ENCODE measurements at regions not wholly inside any gene's neighbourhood (a gene's known extent, or its start where the extent isn't known, plus 50 kb on each side); places are given as distances from the start of the nearest gene placed in this dataset.
"Not testable (repeated sequence)": the region's sequence is repeated elsewhere in the genome, so short reads cannot be mapped to it uniquely, and the experiment has no call there.

- no peak for DNase-seq (ENCODE audit: extremely low read depth, low read depth)
Measured at GRCh38 chr10:56298941-56299340, 62.1 kb downstream of the ZWINT start.

GRCh38 chr10:56296618-56297017 is 64.4 kb downstream of the ZWINT start:
- no peak for DNase-seq (ENCODE audit: extremely low read depth, low read depth)

- DNase-seq (ENCODE audit: extremely low read depth, low read depth), result no peak
Measured at GRCh38 chr10:56288403-56288802, 72.7 kb downstream of the ZWINT start.

- no peak for DNase-seq (ENCODE audit: extremely low read depth, low read depth)
Measured at GRCh38 chr10:56286096-56286495, 75.0 kb downstream of the ZWINT start.

- no peak for DNase-seq (ENCODE audit: extremely low read depth, low read depth)
Measured at GRCh38 chr10:56279270-56279669, 81.8 kb downstream of the ZWINT start.

GRCh38 chr10:56269181-56269580 is 91.9 kb downstream of the ZWINT start:
- no peak for DNase-seq (ENCODE audit: extremely low read depth, low read depth)

- no peak for DNase-seq (ENCODE audit: extremely low read depth, low read depth)
Measured at GRCh38 chr10:56266120-56266519, 94.9 kb downstream of the ZWINT start.

- no peak for DNase-seq (ENCODE audit: extremely low read depth, low read depth)
Measured at GRCh38 chr10:56258991-56259390, 102.1 kb downstream of the ZWINT start.

GRCh38 chr10:56258378-56258777 is 102.7 kb downstream of the ZWINT start:
- no peak for DNase-seq (ENCODE audit: extremely low read depth, low read depth)

- no peak for DNase-seq (ENCODE audit: extremely low read depth, low read depth)
Measured at GRCh38 chr10:56255298-56255697, 105.8 kb downstream of the ZWINT start.

GRCh38 chr10:56240471-56240870 is 120.6 kb downstream of the ZWINT start:
- DNase-seq (ENCODE audit: extremely low read depth, low read depth), result peak; percentile 23

GRCh38 chr10:56231436-56231835 is 129.6 kb downstream of the ZWINT start:
- peak; percentile 68 for DNase-seq (ENCODE audit: extremely low read depth, low read depth)

- no peak for DNase-seq (ENCODE audit: extremely low read depth, low read depth)
Measured at GRCh38 chr10:56222237-56222636, 138.8 kb downstream of the ZWINT start.

- DNase-seq (ENCODE audit: extremely low read depth, low read depth), result no peak
Measured at GRCh38 chr10:56212951-56213350, 148.1 kb downstream of the ZWINT start.

GRCh38 chr10:56181607-56182006 is 179.5 kb downstream of the ZWINT start:
- no peak for DNase-seq (ENCODE audit: extremely low read depth, low read depth)

GRCh38 chr10:56178210-56178609 is 182.8 kb downstream of the ZWINT start:
- no peak for DNase-seq (ENCODE audit: extremely low read depth, low read depth)

- not testable (repeated sequence) for DNase-seq (ENCODE audit: extremely low read depth, low read depth)
Measured at GRCh38 chr10:56155091-56155513, 206.0 kb downstream of the ZWINT start.

- no peak for DNase-seq (ENCODE audit: extremely low read depth, low read depth)
Measured at GRCh38 chr10:56146806-56147205, 214.3 kb downstream of the ZWINT start.

GRCh38 chr10:56142092-56142728 is 218.8 kb downstream of the ZWINT start:
- DNase-seq (ENCODE audit: extremely low read depth, low read depth), result no peak

- DNase-seq (ENCODE audit: extremely low read depth, low read depth), result no peak
Measured at GRCh38 chr10:56139405-56139804, 221.7 kb downstream of the ZWINT start.

- no peak for DNase-seq (ENCODE audit: extremely low read depth, low read depth)
Measured at GRCh38 chr10:56135828-56136227, 225.2 kb downstream of the ZWINT start.

- DNase-seq (ENCODE audit: extremely low read depth, low read depth), result no peak
Measured at GRCh38 chr10:56123247-56123646, 237.8 kb downstream of the ZWINT start.

- peak; percentile 40 for DNase-seq (ENCODE audit: extremely low read depth, low read depth)
Measured at GRCh38 chr10:56116684-56117083, 244.4 kb downstream of the ZWINT start.

All from NCI-H460 (cell line).